ENCODE measurements at regions not wholly inside any gene's neighbourhood (a gene's known extent, or its start where the extent isn't known, plus 50 kb on each side); places are given as distances from the start of the nearest gene placed in this dataset.

GRCh38 chr18:77940566-77940965 lies 690.9 kb downstream of the GALR1 start:
- TF ChIP-seq, protein P1, sequence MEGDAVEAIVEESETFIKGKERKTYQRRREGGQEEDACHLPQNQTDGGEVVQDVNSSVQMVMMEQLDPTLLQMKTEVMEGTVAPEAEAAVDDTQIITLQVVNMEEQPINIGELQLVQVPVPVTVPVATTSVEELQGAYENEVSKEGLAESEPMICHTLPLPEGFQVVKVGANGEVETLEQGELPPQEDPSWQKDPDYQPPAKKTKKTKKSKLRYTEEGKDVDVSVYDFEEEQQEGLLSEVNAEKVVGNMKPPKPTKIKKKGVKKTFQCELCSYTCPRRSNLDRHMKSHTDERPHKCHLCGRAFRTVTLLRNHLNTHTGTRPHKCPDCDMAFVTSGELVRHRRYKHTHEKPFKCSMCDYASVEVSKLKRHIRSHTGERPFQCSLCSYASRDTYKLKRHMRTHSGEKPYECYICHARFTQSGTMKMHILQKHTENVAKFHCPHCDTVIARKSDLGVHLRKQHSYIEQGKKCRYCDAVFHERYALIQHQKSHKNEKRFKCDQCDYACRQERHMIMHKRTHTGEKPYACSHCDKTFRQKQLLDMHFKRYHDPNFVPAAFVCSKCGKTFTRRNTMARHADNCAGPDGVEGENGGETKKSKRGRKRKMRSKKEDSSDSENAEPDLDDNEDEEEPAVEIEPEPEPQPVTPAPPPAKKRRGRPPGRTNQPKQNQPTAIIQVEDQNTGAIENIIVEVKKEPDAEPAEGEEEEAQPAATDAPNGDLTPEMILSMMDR (IDR thresholded peaks at IDR 0.05; ENCODE audit: low read depth, low read length), result no peak
- H3K4me3 ChIP-seq (ENCODE audit: low read depth, low read length), result no peak overlapping the region
- no peak for DNase-seq (ENCODE audit: low read depth, low spot score)
- in situ Hi-C loops (cut with HindIII; ENCODE audit: low sequenced_read_pairs), result no loop called here

DNA sequence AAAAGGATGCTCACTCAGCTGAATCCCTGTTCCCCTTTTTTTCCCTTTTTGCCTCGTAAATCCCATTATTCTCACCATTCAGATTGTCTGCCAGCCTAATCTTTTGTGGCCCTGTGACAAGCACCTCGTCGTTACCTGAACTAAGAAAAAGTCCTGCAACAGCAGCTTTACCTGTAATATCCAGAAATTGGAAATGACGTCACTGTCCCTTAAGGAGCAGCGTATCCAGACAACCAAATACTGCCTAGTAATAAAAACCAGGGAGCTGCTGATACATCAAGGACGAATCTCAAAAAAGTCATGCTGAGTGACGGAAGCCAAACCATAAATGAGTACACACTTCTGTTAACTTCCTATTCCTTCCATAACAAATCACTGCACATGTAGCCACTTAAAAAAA lies 694.9 kb downstream of the GALR1 start:
- in situ Hi-C loops (cut with HindIII; ENCODE audit: low sequenced_read_pairs), result no loop called here
- TF ChIP-seq, protein P1 (IDR thresholded peaks at IDR 0.05; ENCODE audit: low read depth, low read length), result no peak
- no peak overlapping the region for H3K4me3 ChIP-seq (ENCODE audit: low read depth, low read length)
- DNase-seq (ENCODE audit: low read depth, low spot score), result no peak

DNA sequence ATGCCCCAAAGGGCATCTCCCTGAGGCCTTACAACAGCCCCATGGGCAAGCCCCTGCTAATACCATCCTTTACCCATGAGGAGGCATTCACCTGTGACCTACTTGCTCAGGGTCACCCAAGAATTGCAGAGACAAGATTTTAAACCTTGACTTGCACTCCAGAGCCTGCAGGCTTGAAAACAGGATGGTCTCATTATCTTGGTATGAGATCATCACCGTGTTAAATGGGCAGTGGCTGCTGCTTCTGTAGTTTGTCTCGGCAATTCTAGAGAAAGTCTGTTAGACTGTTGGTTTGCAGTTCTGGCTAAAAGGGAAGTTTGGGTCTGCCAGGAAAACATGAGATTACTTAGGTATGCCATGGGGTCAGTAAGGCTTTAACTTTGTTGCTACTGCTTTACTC lies 698.9 kb downstream of the GALR1 start:
- no peak for DNase-seq (ENCODE audit: low read depth, low spot score)
- TF ChIP-seq, protein P1 (IDR thresholded peaks at IDR 0.05; ENCODE audit: low read depth, low read length), result no peak
- H3K4me3 ChIP-seq (ENCODE audit: low read depth, low read length), result no peak overlapping the region
- in situ Hi-C loops (cut with HindIII; ENCODE audit: low sequenced_read_pairs), result no loop called here

GRCh38 chr18:77949355-77949973 lies 699.8 kb downstream of the GALR1 start:
- H3K4me3 ChIP-seq (ENCODE audit: low read depth, low read length), result no peak overlapping the region
- TF ChIP-seq, protein P1 (IDR thresholded peaks at IDR 0.05; ENCODE audit: low read depth, low read length), result no peak
- DNase-seq (ENCODE audit: low read depth, low spot score), result no peak
- in situ Hi-C loops (cut with HindIII; ENCODE audit: low sequenced_read_pairs), result no loop called here

GRCh38 chr18:77959248-77959647 lies 709.6 kb downstream of the GALR1 start:
- in situ Hi-C loops (cut with HindIII; ENCODE audit: low sequenced_read_pairs), result no loop called here
- TF ChIP-seq, protein P1 (IDR thresholded peaks at IDR 0.05; ENCODE audit: low read depth, low read length), result no peak
- no peak for DNase-seq (ENCODE audit: low read depth, low spot score)
- H3K4me3 ChIP-seq (ENCODE audit: low read depth, low read length), result no peak overlapping the region

- no peak overlapping the region for H3K4me3 ChIP-seq (ENCODE audit: low read depth, low read length)
- no peak for DNase-seq (ENCODE audit: low read depth, low spot score)
- in situ Hi-C loops (cut with HindIII; ENCODE audit: low sequenced_read_pairs), result no loop called here
- TF ChIP-seq, protein P1 (IDR thresholded peaks at IDR 0.05; ENCODE audit: low read depth, low read length), result no peak
These were observed 711.3 kb downstream of the GALR1 start for GRCh38 chr18:77960791-77961410.

Data from astrocyte of the spinal cord (primary cell).